ENCODE measurements at regions not wholly inside any gene's neighbourhood (a gene's known extent, or its start where the extent isn't known, plus 50 kb on each side); places are given as distances from the start of the nearest gene placed in this dataset.

GRCh38 chr2:234438305-234438977 lies 58.4 kb downstream of the ARL4C start:
- no peak for DNase-seq
- CTCF ChIA-PET = interaction anchor here (0.6 to 0.9 kb wide), 2 partner anchors 21 to 40 kb away, joined by 3 read pairs; no protein-coding TSS in a partner anchor
- Mint-ChIP-seq H3K4me1 (ENCODE audit: low read depth) (peaks cover 62% of the 10 kb centered on the region), H3K9me3 (no peaks in the 10 kb centered on the region), H3K27me3 (ENCODE audit: low read depth) (no peaks in the 10 kb centered on the region), H3K4me3 (peak overlapping the region; percentile 43), H3K27ac (peak overlapping the region; percentile 13), H3K36me3 (ENCODE audit: low read depth) (no peaks in the 10 kb centered on the region)
- intact Hi-C loops (cut with micrococcal nuclease) = loop anchor here (1.0 kb wide), 1 partner anchor 11 kb away; no protein-coding TSS in a partner anchor

GRCh38 chr2:234437642-234438304 lies 59.1 kb downstream of the ARL4C start:
- H3K4me1 Mint-ChIP-seq (ENCODE audit: low read depth) = peaks cover 63% of the 10 kb centered on the region

GRCh38 chr2:234436482-234436837 lies 60.4 kb downstream of the ARL4C start:
- peaks cover 56% of the 10 kb centered on the region for H3K4me1 Mint-ChIP-seq (ENCODE audit: low read depth)
- no peaks in the 10 kb centered on the region for H3K9me3 Mint-ChIP-seq
- no peaks in the 10 kb centered on the region for H3K36me3 Mint-ChIP-seq (ENCODE audit: low read depth)
- no peak for DNase-seq
- intact Hi-C loops (cut with micrococcal nuclease) = no loop called here
- H3K4me3 Mint-ChIP-seq = no peak overlapping the region
- CTCF ChIA-PET = interaction anchor here (1.1 kb wide), 1 partner anchor 47 kb away, joined by 3 read pairs; no protein-coding TSS in a partner anchor
- no peak overlapping the region for H3K27ac Mint-ChIP-seq
- H3K27me3 Mint-ChIP-seq (ENCODE audit: low read depth) = no peaks in the 10 kb centered on the region

More at GRCh38 chr2:234437642-234438304, 59.1 kb downstream of the ARL4C start:
- intact Hi-C loops (cut with micrococcal nuclease) = loop anchor here (1.0 kb wide), 1 partner anchor 10 kb away; no protein-coding TSS in a partner anchor
- DNase-seq = no peak
- H3K27me3 Mint-ChIP-seq (ENCODE audit: low read depth) = no peaks in the 10 kb centered on the region
- no peak overlapping the region for H3K4me3 Mint-ChIP-seq
- H3K36me3 Mint-ChIP-seq (ENCODE audit: low read depth) = no peaks in the 10 kb centered on the region
- CTCF ChIA-PET = interaction anchor here (0.6 to 0.9 kb wide), 4 partner anchors 21 to 473 kb away, joined by 3 to 4 read pairs (median 3); no protein-coding TSS in a partner anchor
- H3K27ac Mint-ChIP-seq = no peak overlapping the region
- no peaks in the 10 kb centered on the region for H3K9me3 Mint-ChIP-seq

- Mint-ChIP-seq H3K9me3 (no peaks in the 10 kb centered on the region), H3K4me3 (no peak overlapping the region), H3K4me1 (ENCODE audit: low read depth) (peaks cover 55% of the 10 kb centered on the region), H3K27ac (no peak overlapping the region), H3K27me3 (ENCODE audit: low read depth) (no peaks in the 10 kb centered on the region), H3K36me3 (ENCODE audit: low read depth) (no peaks in the 10 kb centered on the region)
- no peak for DNase-seq
- CTCF ChIA-PET = interaction anchor here (1.1 kb wide), 1 partner anchor 47 kb away, joined by 3 read pairs; no protein-coding TSS in a partner anchor
- intact Hi-C loops (cut with micrococcal nuclease) = no loop called here
These were observed 60.9 kb downstream of the ARL4C start for GRCh38 chr2:234435836-234436481.

GRCh38 chr2:234433201-234433600 lies 63.7 kb downstream of the ARL4C start:
- H3K27me3 Mint-ChIP-seq (ENCODE audit: low read depth) = no peaks in the 10 kb centered on the region
- H3K4me3 Mint-ChIP-seq = no peak overlapping the region
- CTCF ChIA-PET = interaction anchor here (0.8 to 1.7 kb wide), 3 partner anchors 11 to 122 kb away, joined by 3 to 5 read pairs (median 3); no protein-coding TSS in a partner anchor
- DNase-seq = no peak
- intact Hi-C loops (cut with micrococcal nuclease) = no loop called here
- no peaks in the 10 kb centered on the region for H3K36me3 Mint-ChIP-seq (ENCODE audit: low read depth)
- H3K27ac Mint-ChIP-seq = no peak overlapping the region
- no peaks in the 10 kb centered on the region for H3K9me3 Mint-ChIP-seq
- H3K4me1 Mint-ChIP-seq (ENCODE audit: low read depth) = peaks cover 48% of the 10 kb centered on the region

- no peak for DNase-seq
- no peak overlapping the region for H3K4me3 Mint-ChIP-seq
- CTCF ChIA-PET = interaction anchor here (1.1 kb wide), 1 partner anchor 70 kb away, joined by 4 read pairs; no protein-coding TSS in a partner anchor
- intact Hi-C loops (cut with micrococcal nuclease) = no loop called here
- no peaks in the 10 kb centered on the region for H3K27me3 Mint-ChIP-seq (ENCODE audit: low read depth)
- H3K36me3 Mint-ChIP-seq (ENCODE audit: low read depth) = no peaks in the 10 kb centered on the region
- H3K27ac Mint-ChIP-seq = no peak overlapping the region
- H3K4me1 Mint-ChIP-seq (ENCODE audit: low read depth) = peaks cover 48% of the 10 kb centered on the region
- no peaks in the 10 kb centered on the region for H3K9me3 Mint-ChIP-seq
These were observed 66.0 kb downstream of the ARL4C start for GRCh38 chr2:234430871-234431270.

- Mint-ChIP-seq H3K27me3 (ENCODE audit: low read depth) (no peaks in the 10 kb centered on the region), H3K4me3 (no peak overlapping the region), H3K36me3 (ENCODE audit: low read depth) (no peaks in the 10 kb centered on the region), H3K9me3 (no peaks in the 10 kb centered on the region), H3K4me1 (ENCODE audit: low read depth) (peaks cover 61% of the 10 kb centered on the region), H3K27ac (no peak overlapping the region)
- intact Hi-C loops (cut with micrococcal nuclease) = no loop called here
- DNase-seq = no peak
- CTCF ChIA-PET = interaction anchor here (0.8 to 1.5 kb wide), 2 partner anchors 25 to 141 kb away, joined by 3 read pairs; no protein-coding TSS in a partner anchor
These were observed 67.6 kb downstream of the ARL4C start for GRCh38 chr2:234429265-234429664.

GRCh38 chr2:234427081-234428061 lies 69.5 kb downstream of the ARL4C start:
- peaks cover 70% of the 10 kb centered on the region for H3K4me1 Mint-ChIP-seq (ENCODE audit: low read depth)
- H3K36me3 Mint-ChIP-seq (ENCODE audit: low read depth) = no peaks in the 10 kb centered on the region
- CTCF ChIA-PET = interaction anchor here (0.7 to 1.9 kb wide), 5 partner anchors 32 to 241 kb away, joined by 3 to 4 read pairs (median 3); no protein-coding TSS in a partner anchor
- H3K27me3 Mint-ChIP-seq (ENCODE audit: low read depth) = no peaks in the 10 kb centered on the region
- peak; percentile 71 for DNase-seq
- peak overlapping the region; percentile 72 for H3K4me3 Mint-ChIP-seq
- no peaks in the 10 kb centered on the region for H3K9me3 Mint-ChIP-seq
- intact Hi-C loops (cut with micrococcal nuclease) = loop anchor here (1.0 kb wide), 3 partner anchors 11 to 67 kb away; no protein-coding TSS in a partner anchor
- H3K27ac Mint-ChIP-seq = peak overlapping the region; percentile 88

GRCh38 chr2:234426616-234427015 lies 70.3 kb downstream of the ARL4C start:
- intact Hi-C loops (cut with micrococcal nuclease) = loop anchor here (1.0 kb wide), 8 partner anchors 12 to 136 kb away; no protein-coding TSS in a partner anchor
- peak overlapping the region; percentile 72 for H3K4me3 Mint-ChIP-seq

GRCh38 chr2:234425639-234426603 lies 71.0 kb downstream of the ARL4C start:
- Mint-ChIP-seq H3K27ac (peak overlapping the region; percentile 88), H3K4me3 (peak overlapping the region; percentile 72), H3K36me3 (ENCODE audit: low read depth) (no peaks in the 10 kb centered on the region), H3K4me1 (ENCODE audit: low read depth) (peaks cover 77% of the 10 kb centered on the region), H3K27me3 (ENCODE audit: low read depth) (no peaks in the 10 kb centered on the region), H3K9me3 (no peaks in the 10 kb centered on the region)
- CTCF ChIA-PET = interaction anchor here (0.7 to 1.5 kb wide), 7 partner anchors 19 to 136 kb away, joined by 3 to 7 read pairs (median 3); no protein-coding TSS in a partner anchor
- intact Hi-C loops (cut with micrococcal nuclease) = loop anchor here (1.0 kb wide), 5 partner anchors 38 to 136 kb away; no protein-coding TSS in a partner anchor
- DNase-seq = peak; percentile 77

More at GRCh38 chr2:234426616-234427015, 70.3 kb downstream of the ARL4C start:
- no peaks in the 10 kb centered on the region for H3K9me3 Mint-ChIP-seq
- peak overlapping the region; percentile 88 for H3K27ac Mint-ChIP-seq
- H3K36me3 Mint-ChIP-seq (ENCODE audit: low read depth) = no peaks in the 10 kb centered on the region
- CTCF ChIA-PET = interaction anchor here (0.7 to 1.1 kb wide), 4 partner anchors 18 to 60 kb away, joined by 3 to 4 read pairs (median 3); no protein-coding TSS in a partner anchor
- no peaks in the 10 kb centered on the region for H3K27me3 Mint-ChIP-seq (ENCODE audit: low read depth)
- peaks cover 77% of the 10 kb centered on the region for H3K4me1 Mint-ChIP-seq (ENCODE audit: low read depth)
- peak; percentile 37 for DNase-seq

Data from activated naive CD4-positive, alpha-beta T cell treated with anti-CD3 and anti-CD28 coated beads for 36 hours (primary cell).